ENCODE measurements at regions not wholly inside any gene's neighbourhood (a gene's known extent, or its start where the extent isn't known, plus 50 kb on each side); places are given as distances from the start of the nearest gene placed in this dataset.
"Not testable (repeated sequence)": the region's sequence is repeated elsewhere in the genome, so short reads cannot be mapped to it uniquely, and the experiment has no call there.

DNA sequence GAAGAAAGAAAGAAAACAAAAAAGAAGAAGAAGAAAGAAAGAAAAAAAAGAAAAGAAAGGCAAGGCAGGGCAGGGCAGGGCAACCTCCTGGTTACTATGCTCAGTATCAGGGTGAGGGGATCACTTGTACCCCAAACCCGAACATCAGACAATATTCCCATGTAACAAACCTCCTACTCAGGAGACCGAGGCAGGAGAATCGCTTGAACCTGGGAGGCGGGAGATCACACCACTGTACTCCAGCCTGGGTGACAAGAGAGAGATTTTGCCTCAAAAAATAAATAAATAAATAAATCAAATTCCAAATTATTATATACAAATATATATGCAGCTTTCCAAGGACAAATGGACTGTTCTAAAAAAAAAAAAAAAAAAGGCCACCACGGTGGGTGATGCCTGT lies 138.8 kb upstream of the TPTE start:
- not testable (repeated sequence) for FAIRE-seq

DNA sequence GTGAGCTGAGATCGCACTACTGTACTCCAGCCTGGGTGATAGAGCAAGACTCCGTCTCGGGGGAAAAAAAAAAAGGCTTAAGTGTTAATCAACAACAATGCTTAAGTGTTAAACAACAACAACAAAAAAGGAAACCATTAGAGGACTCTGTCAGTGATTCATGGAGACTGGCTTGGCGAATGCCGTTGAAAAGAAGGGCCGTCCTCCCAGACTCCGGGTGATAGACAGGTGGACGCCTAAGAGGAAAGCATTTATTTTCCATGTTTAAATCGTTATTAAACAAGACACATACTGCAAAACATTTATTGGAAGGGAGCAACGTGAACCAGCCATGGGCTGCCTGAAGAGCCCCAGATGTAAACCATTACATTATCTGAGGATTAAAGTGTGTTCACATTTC lies 137.8 kb upstream of the TPTE start:
- H3K4me3 Mint-ChIP-seq (ENCODE audit: unreplicated experiment); FAIRE-seq; H3K4me2 ChIP-seq (ENCODE audit: low read length); H3K36me3 ChIP-seq (ENCODE audit: insufficient read depth, low read length); H3K9me3 Mint-ChIP-seq (ENCODE audit: unreplicated experiment); H3K27ac ChIP-seq (ENCODE audit: low read depth, low read length); H2AFZ ChIP-seq (ENCODE audit: low read depth, low read length); H3K27ac Mint-ChIP-seq (ENCODE audit: unreplicated experiment); H3K4me1 Mint-ChIP-seq (ENCODE audit: low read depth, unreplicated experiment); H4K20me1 ChIP-seq (ENCODE audit: insufficient read depth, low read length); DNase-seq (ENCODE audit: low read depth); H3K4me3 ChIP-seq (ENCODE audit: insufficient read depth, low read depth, low read length); H3K27me3 Mint-ChIP-seq (ENCODE audit: low read depth, unreplicated experiment); H3K9ac ChIP-seq (ENCODE audit: low read length); H3K27me3 ChIP-seq (ENCODE audit: insufficient read depth, low read length); H3K4me1 ChIP-seq (ENCODE audit: insufficient read depth, low read length); H3K36me3 Mint-ChIP-seq (ENCODE audit: low read depth, unreplicated experiment); H3K79me2 ChIP-seq (ENCODE audit: insufficient read depth, low read length): not testable (repeated sequence)
- peaks cover 18% of the 10 kb centered on the region for H3K9me3 ChIP-seq (ENCODE audit: insufficient read depth, low read depth, low read length)

More for the DNA sequence above, 138.8 kb upstream of the TPTE start:
- not testable (repeated sequence) for H3K36me3 Mint-ChIP-seq (ENCODE audit: low read depth, unreplicated experiment); H3K36me3 ChIP-seq (ENCODE audit: insufficient read depth, low read length); H3K9me3 Mint-ChIP-seq (ENCODE audit: unreplicated experiment); H3K27ac ChIP-seq (ENCODE audit: low read depth, low read length); H3K9ac ChIP-seq (ENCODE audit: low read length); DNase-seq (ENCODE audit: low read depth); H3K4me3 Mint-ChIP-seq (ENCODE audit: unreplicated experiment); H2AFZ ChIP-seq (ENCODE audit: low read depth, low read length); H3K27me3 ChIP-seq (ENCODE audit: insufficient read depth, low read length); H3K79me2 ChIP-seq (ENCODE audit: insufficient read depth, low read length); H3K4me1 ChIP-seq (ENCODE audit: insufficient read depth, low read length); H3K4me1 Mint-ChIP-seq (ENCODE audit: low read depth, unreplicated experiment); H4K20me1 ChIP-seq (ENCODE audit: insufficient read depth, low read length); H3K4me2 ChIP-seq (ENCODE audit: low read length); H3K27ac Mint-ChIP-seq (ENCODE audit: unreplicated experiment); H3K27me3 Mint-ChIP-seq (ENCODE audit: low read depth, unreplicated experiment); H3K4me3 ChIP-seq (ENCODE audit: insufficient read depth, low read depth, low read length)
- peaks cover 18% of the 10 kb centered on the region for H3K9me3 ChIP-seq (ENCODE audit: insufficient read depth, low read depth, low read length)

DNA sequence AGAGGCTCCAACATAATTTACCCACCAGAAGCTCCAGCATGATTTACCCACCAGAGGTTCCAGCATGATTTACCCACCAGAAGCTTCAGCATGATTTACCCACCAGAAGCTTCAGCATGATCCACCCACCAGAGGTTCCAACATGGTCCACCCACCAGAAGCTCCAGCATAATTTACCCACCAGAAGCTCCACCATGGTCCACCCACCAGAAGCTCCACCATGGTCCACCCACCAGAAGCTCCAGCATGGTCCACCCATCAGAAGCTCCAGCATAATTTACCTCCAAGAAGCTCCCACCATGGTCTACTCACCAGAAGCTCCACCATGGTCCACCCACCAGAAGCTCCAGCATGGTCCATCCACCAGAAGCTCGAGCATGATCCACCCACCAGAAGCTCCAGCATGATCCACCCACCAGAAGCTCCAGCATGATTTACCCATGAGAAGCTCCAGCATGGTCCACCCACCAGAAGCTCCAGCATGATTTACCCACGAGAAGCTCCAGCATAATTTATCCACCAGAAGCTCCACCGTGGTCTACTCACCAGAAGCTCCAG lies 137.0 kb upstream of the TPTE start:
- not testable (repeated sequence) for H3K27ac Mint-ChIP-seq (ENCODE audit: unreplicated experiment); H3K9ac ChIP-seq (ENCODE audit: low read length); H3K27me3 ChIP-seq (ENCODE audit: insufficient read depth, low read length); H3K27me3 Mint-ChIP-seq (ENCODE audit: low read depth, unreplicated experiment); DNase-seq (ENCODE audit: low read depth); H3K4me2 ChIP-seq (ENCODE audit: low read length); H3K4me1 Mint-ChIP-seq (ENCODE audit: low read depth, unreplicated experiment); FAIRE-seq; H3K36me3 Mint-ChIP-seq (ENCODE audit: low read depth, unreplicated experiment); H3K9me3 Mint-ChIP-seq (ENCODE audit: unreplicated experiment); H3K79me2 ChIP-seq (ENCODE audit: insufficient read depth, low read length); H3K4me3 Mint-ChIP-seq (ENCODE audit: unreplicated experiment); H3K27ac ChIP-seq (ENCODE audit: low read depth, low read length); H2AFZ ChIP-seq (ENCODE audit: low read depth, low read length); H3K36me3 ChIP-seq (ENCODE audit: insufficient read depth, low read length); H4K20me1 ChIP-seq (ENCODE audit: insufficient read depth, low read length); H3K4me3 ChIP-seq (ENCODE audit: insufficient read depth, low read depth, low read length); H3K4me1 ChIP-seq (ENCODE audit: insufficient read depth, low read length)
- H3K9me3 ChIP-seq (ENCODE audit: insufficient read depth, low read depth, low read length): peaks cover 18% of the 10 kb centered on the region

DNA sequence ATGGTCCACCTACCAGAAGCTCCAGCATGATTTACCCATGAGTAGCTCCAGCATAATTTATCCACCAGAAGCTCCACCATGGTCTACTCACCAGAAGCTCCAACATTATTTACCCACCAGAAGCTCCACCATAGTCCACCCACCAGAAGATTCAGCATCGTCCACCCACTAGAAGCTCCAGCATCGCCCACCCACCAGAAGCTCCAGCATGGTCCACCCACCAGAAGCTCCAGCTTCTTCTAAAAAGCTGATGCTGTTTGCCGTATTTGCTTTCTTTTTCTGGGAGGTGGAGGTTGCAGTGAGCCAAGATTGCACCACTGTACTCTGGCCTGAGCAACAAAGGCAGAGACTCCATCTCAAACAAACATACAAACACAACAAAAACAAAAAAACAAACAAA lies 136.2 kb upstream of the TPTE start:
- not testable (repeated sequence) for FAIRE-seq; H3K27me3 Mint-ChIP-seq (ENCODE audit: low read depth, unreplicated experiment); H3K9ac ChIP-seq (ENCODE audit: low read length); H3K4me2 ChIP-seq (ENCODE audit: low read length); H3K4me3 Mint-ChIP-seq (ENCODE audit: unreplicated experiment); DNase-seq (ENCODE audit: low read depth); H3K36me3 Mint-ChIP-seq (ENCODE audit: low read depth, unreplicated experiment); H3K4me3 ChIP-seq (ENCODE audit: insufficient read depth, low read depth, low read length); H3K27ac ChIP-seq (ENCODE audit: low read depth, low read length); H3K79me2 ChIP-seq (ENCODE audit: insufficient read depth, low read length); H3K36me3 ChIP-seq (ENCODE audit: insufficient read depth, low read length); H3K4me1 ChIP-seq (ENCODE audit: insufficient read depth, low read length); H3K9me3 Mint-ChIP-seq (ENCODE audit: unreplicated experiment); H2AFZ ChIP-seq (ENCODE audit: low read depth, low read length); H3K27me3 ChIP-seq (ENCODE audit: insufficient read depth, low read length); H4K20me1 ChIP-seq (ENCODE audit: insufficient read depth, low read length); H3K4me1 Mint-ChIP-seq (ENCODE audit: low read depth, unreplicated experiment); H3K27ac Mint-ChIP-seq (ENCODE audit: unreplicated experiment)
- peaks cover 18% of the 10 kb centered on the region for H3K9me3 ChIP-seq (ENCODE audit: insufficient read depth, low read depth, low read length)

DNA sequence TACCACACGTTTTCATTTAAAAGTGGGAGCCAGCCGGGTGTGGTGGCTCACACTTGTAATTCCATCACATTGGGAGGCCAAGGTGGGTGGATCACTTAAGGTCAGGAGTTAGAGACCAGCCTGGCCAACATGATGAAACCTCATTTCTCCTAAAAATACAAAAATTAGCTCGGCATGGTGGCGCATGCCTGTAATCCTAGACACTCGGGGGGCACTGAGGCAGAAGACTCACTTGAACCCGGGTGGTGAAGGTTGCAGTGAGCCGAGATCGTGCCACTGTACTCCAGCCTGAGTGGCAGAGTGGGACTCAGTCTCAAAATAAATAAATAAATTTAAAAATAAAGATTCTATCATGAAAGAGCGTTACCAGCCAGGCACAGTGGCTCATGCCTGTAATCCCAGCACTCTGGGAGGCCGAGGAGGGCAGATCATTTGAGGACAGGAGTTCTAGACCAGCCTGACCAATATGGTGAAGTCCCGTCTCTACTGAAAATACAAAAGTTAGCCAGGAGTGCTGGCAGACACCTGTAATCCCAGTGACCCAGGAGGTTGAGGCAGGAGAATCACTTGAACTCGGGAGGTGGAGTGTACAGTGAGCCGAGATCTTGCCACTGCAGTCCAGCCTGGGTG lies 135.4 kb upstream of the TPTE start:
- not testable (repeated sequence) for FAIRE-seq; H4K20me1 ChIP-seq (ENCODE audit: insufficient read depth, low read length)
- peaks cover 16% of the 10 kb centered on the region for H3K9me3 ChIP-seq (ENCODE audit: insufficient read depth, low read depth, low read length)

DNA sequence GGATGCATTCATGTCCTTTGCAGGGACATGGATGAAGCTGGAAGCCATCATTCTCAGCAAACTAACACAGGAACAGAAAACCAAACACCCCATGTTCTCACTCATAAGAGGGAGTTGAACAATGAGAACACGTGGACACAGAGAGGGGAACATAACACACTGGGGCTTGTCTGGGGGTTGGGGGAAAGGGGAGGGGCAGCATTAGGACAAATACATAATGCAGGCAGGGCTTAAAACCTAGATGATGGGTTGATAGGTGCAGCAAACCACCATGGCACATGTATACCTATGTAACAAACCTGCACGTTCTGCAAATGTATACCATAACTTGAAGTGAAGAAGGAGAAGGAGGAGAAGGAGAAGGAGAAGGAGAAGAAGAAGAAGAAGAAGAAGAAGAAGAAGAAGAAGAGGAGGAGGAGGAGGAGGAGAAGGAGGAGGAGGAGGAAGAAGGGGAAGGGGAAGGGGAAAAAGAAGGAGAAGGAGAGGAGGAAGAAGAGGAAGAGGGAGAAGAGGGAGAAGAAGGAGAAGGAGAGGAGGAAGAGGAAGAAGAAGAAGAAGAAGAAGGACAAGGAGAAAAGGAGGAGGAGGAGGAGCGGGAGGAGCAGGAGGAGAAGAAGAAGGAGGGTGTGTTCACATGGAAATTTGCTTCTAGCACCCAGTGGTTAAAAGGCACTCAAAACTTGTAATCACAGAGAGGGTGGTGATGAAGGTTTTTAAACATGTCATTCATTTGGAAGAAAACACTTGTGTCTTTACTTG lies 133.5 kb upstream of the TPTE start:
- H3K27ac Mint-ChIP-seq (ENCODE audit: unreplicated experiment); FAIRE-seq; H4K20me1 ChIP-seq (ENCODE audit: insufficient read depth, low read length); H3K36me3 Mint-ChIP-seq (ENCODE audit: low read depth, unreplicated experiment); H3K9me3 ChIP-seq (ENCODE audit: insufficient read depth, low read depth, low read length); H3K4me2 ChIP-seq (ENCODE audit: low read length); H3K9me3 Mint-ChIP-seq (ENCODE audit: unreplicated experiment); H3K4me3 Mint-ChIP-seq (ENCODE audit: unreplicated experiment); H3K36me3 ChIP-seq (ENCODE audit: insufficient read depth, low read length); H2AFZ ChIP-seq (ENCODE audit: low read depth, low read length); H3K4me1 Mint-ChIP-seq (ENCODE audit: low read depth, unreplicated experiment); H3K27ac ChIP-seq (ENCODE audit: low read depth, low read length); H3K27me3 ChIP-seq (ENCODE audit: insufficient read depth, low read length); H3K9ac ChIP-seq (ENCODE audit: low read length); H3K79me2 ChIP-seq (ENCODE audit: insufficient read depth, low read length); H3K27me3 Mint-ChIP-seq (ENCODE audit: low read depth, unreplicated experiment); DNase-seq (ENCODE audit: low read depth); H3K4me1 ChIP-seq (ENCODE audit: insufficient read depth, low read length); H3K4me3 ChIP-seq (ENCODE audit: insufficient read depth, low read depth, low read length): not testable (repeated sequence)

More for the DNA sequence above, 135.4 kb upstream of the TPTE start:
- not testable (repeated sequence) for H3K4me1 Mint-ChIP-seq (ENCODE audit: low read depth, unreplicated experiment); H3K27ac ChIP-seq (ENCODE audit: low read depth, low read length); H3K4me2 ChIP-seq (ENCODE audit: low read length); H3K27me3 ChIP-seq (ENCODE audit: insufficient read depth, low read length); H3K9ac ChIP-seq (ENCODE audit: low read length); H3K4me3 ChIP-seq (ENCODE audit: insufficient read depth, low read depth, low read length); H3K4me1 ChIP-seq (ENCODE audit: insufficient read depth, low read length); H3K27me3 Mint-ChIP-seq (ENCODE audit: low read depth, unreplicated experiment); H3K4me3 Mint-ChIP-seq (ENCODE audit: unreplicated experiment); H3K36me3 ChIP-seq (ENCODE audit: insufficient read depth, low read length); H3K79me2 ChIP-seq (ENCODE audit: insufficient read depth, low read length); H2AFZ ChIP-seq (ENCODE audit: low read depth, low read length); H3K36me3 Mint-ChIP-seq (ENCODE audit: low read depth, unreplicated experiment); H3K27ac Mint-ChIP-seq (ENCODE audit: unreplicated experiment); H3K9me3 Mint-ChIP-seq (ENCODE audit: unreplicated experiment); DNase-seq (ENCODE audit: low read depth)

All from astrocyte (in vitro differentiated cells and primary cell).